Smooth muscle cell (in vitro differentiated cells): ENCODE measurements at regions not wholly inside any gene's neighbourhood (a gene's known extent, or its start where the extent isn't known, plus 50 kb on each side); places are given as distances from the start of the nearest gene placed in this dataset.

Experiments
- DNase-seq: peaks from one replicate; lab custom pipeline; 2025; ENCODE audit not compliant: unreplicated experiment; lab: John Stamatoyannopoulos, UW
- H2AFZ ChIP-seq: fragments of 200-600 bp; sonication (generic); 2 replicates; pipeline ENCODE4 v1.6.0; 2016; ENCODE audit warnings: antibody characterized with exemption, low read depth, mild to moderate bottlenecking
- H3F3A ChIP-seq: fragments of 200-600 bp; sonication (generic); 2 replicates; pipeline ENCODE4 v1.6.0; 2017; ENCODE audit warnings: antibody characterized with exemption, low read depth
- H3K27ac ChIP-seq: fragments of 200-600 bp; sonication (generic); 2 replicates; pipeline ENCODE4 v1.5.1; 2016; ENCODE audit warnings: low read depth, mild to moderate bottlenecking
- H3K27me3 ChIP-seq: fragments of 200-600 bp; sonication (generic); 2 replicates; pipeline ENCODE4 v1.6.1; 2016; ENCODE audit warnings: low read depth, mild to moderate bottlenecking
- H3K36me3 ChIP-seq: fragments of 200-600 bp; sonication (generic); 2 replicates; pipeline ENCODE4 v1.5.1; 2016; ENCODE audit warnings: low read depth
- H3K4me1 ChIP-seq: fragments of 200-600 bp; sonication (generic); 2 replicates; pipeline ENCODE4 v1.5.1; 2016; ENCODE audit warnings: low read depth
- H3K4me2 ChIP-seq: fragments of 200-600 bp; sonication (generic); 2 replicates; pipeline ENCODE4 v1.6.0; 2016; ENCODE audit warnings: mild to moderate bottlenecking
- H3K4me3 ChIP-seq: fragments of 200-600 bp; sonication (generic); 2 replicates; pipeline ENCODE4 v1.5.1; 2016; ENCODE audit warnings: mild to moderate bottlenecking
- H3K79me2 ChIP-seq: fragments of 200-600 bp; sonication (generic); 2 replicates; pipeline ENCODE4 v1.6.0; 2016; ENCODE audit warnings: low read depth, mild to moderate bottlenecking
- H3K9ac ChIP-seq: fragments of 200-600 bp; sonication (generic); 2 replicates; pipeline ENCODE4 v1.6.0; 2016; ENCODE audit warnings: low read depth
- H3K9me3 ChIP-seq: fragments of 200-600 bp; sonication (generic); replicated peaks from 2 replicates; pipeline ENCODE4 v1.5.1; 2016; ENCODE audit warnings: low read depth
- H4K20me1 ChIP-seq: fragments of 200-600 bp; sonication (generic); 2 replicates; pipeline ENCODE4 v1.6.0; 2016; ENCODE audit warnings: low read depth
- CTCF ChIP-seq: fragments of 200-600 bp; sonication (generic); IDR thresholded peaks from 2 replicates; pipeline ENCODE4 v1.5.1; 2017; ENCODE audit warnings: borderline replicate concordance, mild to moderate bottlenecking, antibody characterized with exemption; ENCODE audit not compliant: insufficient read depth, poor library complexity, severe bottlenecking
- WGBS: methylation state at CpG from one replicate; pipeline ENCODE4 v1.1.7; 2016; ENCODE audit warnings: low lambda C conversion rate; 5-methylcytosine and 5-hydroxymethylcytosine counted together

DNA sequence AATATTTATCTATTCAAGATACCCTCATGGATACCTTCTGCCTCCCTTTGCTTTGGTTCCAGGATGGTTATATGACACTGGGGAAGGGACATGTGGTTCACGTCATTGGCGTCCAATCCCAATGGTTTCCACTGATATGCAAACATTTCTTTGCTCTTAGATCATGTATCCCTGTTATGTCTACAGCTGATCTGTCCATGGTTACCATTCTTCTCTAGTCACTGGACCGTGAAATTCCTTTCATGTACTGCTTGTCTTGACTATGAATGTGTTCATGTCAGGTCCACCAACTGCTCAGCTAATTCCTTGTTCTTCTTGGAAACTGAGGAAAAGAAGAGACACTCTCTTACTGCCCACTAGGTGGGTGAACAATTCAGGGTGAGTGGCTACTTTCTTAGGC is 391.1 kb upstream of the ZNF608 start:
- H3K4me2 ChIP-seq, result no peak overlapping the region
- no peak overlapping the region for H3K9ac ChIP-seq
- H4K20me1 ChIP-seq, result no peaks in the 10 kb centered on the region
- no peak overlapping the region for H3K4me3 ChIP-seq
- H3K36me3 ChIP-seq, result no peaks in the 10 kb centered on the region
- WGBS, result 97% methylated on average over 3 of the region's 3 CpGs
- DNase-seq, result no peak
- H3K9me3 ChIP-seq, result no peaks in the 10 kb centered on the region
- no peaks in the 10 kb centered on the region for H3F3A ChIP-seq
- H3K27ac ChIP-seq, result no peak overlapping the region
- no peaks in the 10 kb centered on the region for H3K79me2 ChIP-seq
- no peak for TF ChIP-seq CTCF
- no peaks in the 10 kb centered on the region for H3K27me3 ChIP-seq
- H2AFZ ChIP-seq, result no peak overlapping the region
- H3K4me1 ChIP-seq, result peaks cover 24% of the 10 kb centered on the region

GRCh38 chr5:125138266-125138665 is 391.8 kb upstream of the ZNF608 start:
- H4K20me1 ChIP-seq, result no peaks in the 10 kb centered on the region
- no peak overlapping the region for H3K27ac ChIP-seq
- no peaks in the 10 kb centered on the region for H3K36me3 ChIP-seq

GRCh38 chr5:125139590-125139989 is 393.2 kb upstream of the ZNF608 start:
- no peak for DNase-seq
- H4K20me1 ChIP-seq, result no peaks in the 10 kb centered on the region
- 95% methylated on average over 2 of the region's 2 CpGs for WGBS
- TF ChIP-seq CTCF, result no peak
- H3K9ac ChIP-seq, result no peak overlapping the region
- no peaks in the 10 kb centered on the region for H3F3A ChIP-seq
- H3K36me3 ChIP-seq, result no peaks in the 10 kb centered on the region
- H3K27ac ChIP-seq, result no peak overlapping the region
- no peak overlapping the region for H3K4me3 ChIP-seq
- H2AFZ ChIP-seq, result peak overlapping the region; percentile 68
- H3K4me1 ChIP-seq, result peaks cover 18% of the 10 kb centered on the region
- no peaks in the 10 kb centered on the region for H3K79me2 ChIP-seq
- no peaks in the 10 kb centered on the region for H3K27me3 ChIP-seq
- no peaks in the 10 kb centered on the region for H3K9me3 ChIP-seq
- H3K4me2 ChIP-seq, result no peak overlapping the region

More at GRCh38 chr5:125138266-125138665, 391.8 kb upstream of the ZNF608 start:
- WGBS, result 63% methylated on average over 1 of the region's 1 CpG
- Histone ChIP-seq H3K9me3 (no peaks in the 10 kb centered on the region), H3K27me3 (no peaks in the 10 kb centered on the region), H3K4me2 (no peak overlapping the region), H3K9ac (no peak overlapping the region), H3K4me3 (no peak overlapping the region), H3K79me2 (no peaks in the 10 kb centered on the region), H3F3A (no peaks in the 10 kb centered on the region), H2AFZ (no peak overlapping the region), H3K4me1 (peaks cover 24% of the 10 kb centered on the region)
- TF ChIP-seq CTCF, result no peak
- no peak for DNase-seq

- H3K4me2 ChIP-seq, result no peak overlapping the region
- no peak for TF ChIP-seq CTCF
- 73% methylated on average over 4 of the region's 4 CpGs for WGBS
Measured at GRCh38 chr5:125140220-125140619, 393.8 kb upstream of the ZNF608 start.

More at GRCh38 chr5:125140220-125140619, 393.8 kb upstream of the ZNF608 start:
- H3K27ac ChIP-seq, result peak overlapping the region; percentile 30
- no peak for DNase-seq
- no peaks in the 10 kb centered on the region for H4K20me1 ChIP-seq
- peak overlapping the region; percentile 68 for H2AFZ ChIP-seq
- no peak overlapping the region for H3K9ac ChIP-seq
- peaks cover 12% of the 10 kb centered on the region for H3K4me1 ChIP-seq
- H3K79me2 ChIP-seq, result no peaks in the 10 kb centered on the region
- H3K9me3 ChIP-seq, result no peaks in the 10 kb centered on the region
- H3F3A ChIP-seq, result no peaks in the 10 kb centered on the region
- no peaks in the 10 kb centered on the region for H3K36me3 ChIP-seq
- no peaks in the 10 kb centered on the region for H3K27me3 ChIP-seq
- H3K4me3 ChIP-seq, result no peak overlapping the region
